Panc1 (cell line): ENCODE measurements at regions not wholly inside any gene's neighbourhood (a gene's known extent, or its start where the extent isn't known, plus 50 kb on each side); places are given as distances from the start of the nearest gene placed in this dataset.

Experiments used
- ATAC-seq: fragments of 200-7000 bp; cut with Tn5 transposase; 2 replicates; pipeline ENCODE4 v1.9.1; 2020; ENCODE audit warnings: mild to moderate bottlenecking, moderate library complexity
- BruUV-seq: library from RNA; stranded (reverse); fragments of 400-500 nt; replicated peaks from 2 replicates; lab custom pipeline; 2021; lab: Mats Ljungman, UMichigan
- CTCF ChIA-PET: fragments of 300-600 bp; sonication (Branson Sonifier 250); formaldehyde crosslinking; loops from one replicate; lab custom pipeline; 2022; ENCODE audit warnings: antibody characterized with exemption; lab: Charles Lee
- POLR2A ChIA-PET: fragments of 300-600 bp; sonication (Branson Sonifier 250); formaldehyde crosslinking; loops from one replicate; lab custom pipeline; 2022; ENCODE audit warnings: antibody characterized with exemption; lab: Charles Lee
- DNase-seq: peaks from one replicate; pipeline ENCODE4 v3.0.0-alpha.2; 2010; ENCODE audit warnings: low read depth, low spot score
- H3K27ac ChIP-seq: 2 replicates; pipeline ENCODE4 v1.5.1; 2011; ENCODE audit warnings: mild to moderate bottlenecking, low read length, inconsistent platforms
- H3K27me3 ChIP-seq: fragments of 200-500 bp; sonication (Bioruptor generic); 2 replicates; pipeline ENCODE4 v1.6.0; 2014; ENCODE audit warnings: low read length, inconsistent platforms; ENCODE audit not compliant: control insufficient read depth, insufficient read depth
- H3K36me3 ChIP-seq: fragments of 200-500 bp; sonication (Bioruptor generic); 2 replicates; pipeline ENCODE4 v1.5.1; 2014; ENCODE audit warnings: inconsistent platforms, mild to moderate bottlenecking, low read length, moderate library complexity; ENCODE audit not compliant: control insufficient read depth, insufficient read depth
- H3K4me1 ChIP-seq: 2 replicates; pipeline ENCODE4 v1.5.1; 2011; ENCODE audit warnings: inconsistent platforms, mild to moderate bottlenecking, low read length, moderate library complexity; ENCODE audit not compliant: control insufficient read depth, insufficient read depth
- H3K4me3 ChIP-seq, 2 experiments: 2 replicates each; pipeline ENCODE4 v1.5.1; 2011 to 2012; ENCODE audit warnings: low read depth in 2 of 2, low read length in 2 of 2, mild to moderate bottlenecking in 2 of 2, inconsistent platforms in 1 of 2, moderate library complexity in 1 of 2
- H3K9me3 ChIP-seq: fragments of 200-500 bp; sonication (Bioruptor generic); 2 replicates; pipeline ENCODE4 v1.5.1; 2014; ENCODE audit warnings: low read depth, mild to moderate bottlenecking, inconsistent platforms, low read length, moderate library complexity; ENCODE audit not compliant: control insufficient read depth, insufficient read depth
- CTCF ChIP-seq: fragments of 450-650 bp; IDR thresholded peaks from 2 replicates; pipeline ENCODE4 v1.5.1; 2017; ENCODE audit warnings: mild to moderate bottlenecking
- POLR2AphosphoS5 ChIP-seq: IDR thresholded peaks from 2 replicates; pipeline ENCODE4 v1.6.1; 2012; ENCODE audit warnings: mild to moderate bottlenecking, low read depth, low read length, moderate library complexity
- REST ChIP-seq, 2 experiments: IDR thresholded peaks; 2 replicates each; pipeline ENCODE4 v1.6.1; 2011 to 2012; ENCODE audit warnings: low read depth in 2 of 2, control low read depth in 1 of 2, low read length in 1 of 2, mild to moderate bottlenecking in 1 of 2, moderate library complexity in 1 of 2; ENCODE audit not compliant: insufficient read depth in 1 of 2
- SIN3A ChIP-seq: IDR thresholded peaks from 2 replicates; pipeline ENCODE4 v1.6.1; 2012; ENCODE audit warnings: low read depth, mild to moderate bottlenecking, low read length, moderate library complexity, borderline replicate concordance; ENCODE audit not compliant: insufficient read depth
- TCF7L2 ChIP-seq: IDR thresholded peaks from 2 replicates; pipeline ENCODE4 v1.6.1; 2011; ENCODE audit warnings: mild to moderate bottlenecking, low read depth, low read length, inconsistent platforms
- in situ Hi-C: cut with HindIII; loops from 2 replicates; pipeline ENCODE4 v1.10.0; 2016; ENCODE audit warnings: low sequenced_read_pairs, low pct_unique_long_range_greater_than_20kb
- intact Hi-C: fragments of 100-400 bp; cut with micrococcal nuclease; formaldehyde crosslinking; loops from one replicate; pipeline ENCODE4 v1.10.0; 2022; ENCODE audit not compliant: unreplicated experiment

GRCh38 chr6:8276148-8276547 is 159.2 kb downstream of the SLC35B3 start:
- Histone ChIP-seq H3K27ac (no peak overlapping the region), H3K4me3 (no peak overlapping the region), H3K36me3 (no peaks in the 10 kb centered on the region), H3K9me3 (no peaks in the 10 kb centered on the region), H3K4me1 (no peaks in the 10 kb centered on the region), H3K27me3 (no peaks in the 10 kb centered on the region; the same call in 1 of the 2 replicates)
- POLR2A ChIA-PET: no interaction called here
- CTCF ChIA-PET: interaction anchor here (0.6 kb wide), 1 partner anchor 14 kb away, joined by 3 read pairs; no protein-coding TSS in a partner anchor
- DNase-seq (no peak), ATAC-seq (no peak)
- in situ Hi-C loops: no loop called here
- TF ChIP-seq SIN3A (no peak), TCF7L2 (no peak), CTCF (no peak), POLR2AphosphoS5 (no peak), REST (IDR thresholded peaks at IDR 0.05; ENCODE audit: insufficient read depth in 1 of 2, low read depth in 2 of 2, low read length in 1 of 2) (no peak)
- intact Hi-C loops: no loop called here
- no TSS peak for BruUV-seq

GRCh38 chr6:8275667-8276066 is 159.7 kb downstream of the SLC35B3 start:
- TF ChIP-seq REST (IDR thresholded peaks at IDR 0.05; ENCODE audit: insufficient read depth in 1 of 2, low read depth in 2 of 2, low read length in 1 of 2) (no peak), SIN3A (no peak), TCF7L2 (no peak), POLR2AphosphoS5 (no peak), CTCF (no peak)
- H3K27ac ChIP-seq: no peak overlapping the region
- no peak for ATAC-seq
- no peaks in the 10 kb centered on the region for H3K4me1 ChIP-seq
- BruUV-seq: no TSS peak
- H3K9me3 ChIP-seq: no peaks in the 10 kb centered on the region
- intact Hi-C loops: no loop called here
- in situ Hi-C loops: no loop called here
- no peak overlapping the region for H3K4me3 ChIP-seq
- no peaks in the 10 kb centered on the region; the same call in 1 of the 2 replicates for H3K27me3 ChIP-seq
- DNase-seq: no peak
- ChIA-PET CTCF (no interaction called here), POLR2A (no interaction called here)
- H3K36me3 ChIP-seq: no peaks in the 10 kb centered on the region
